ENCODE measurements at regions not wholly inside any gene's neighbourhood (a gene's known extent, or its start where the extent isn't known, plus 50 kb on each side); places are given as distances from the start of the nearest gene placed in this dataset.

GRCh38 chr13:79884890-79885289 is 403.9 kb downstream of the NDFIP2 start:
- no peak for DNase-seq
- no peaks in the 10 kb centered on the region for H3K36me3 ChIP-seq
- H3K4me1 ChIP-seq, result no peaks in the 10 kb centered on the region
- H3K9ac ChIP-seq (ENCODE audit: low read depth in 2 of 2, low read length in 2 of 2), result no peak overlapping the region
- H3K27ac ChIP-seq, result no peak overlapping the region
- H3K4me3 ChIP-seq, result no peak overlapping the region
- intact Hi-C loops (cut with DNase I), result no loop called here
- H3K27me3 ChIP-seq, result no peaks in the 10 kb centered on the region
- no peaks in the 10 kb centered on the region for H3K9me3 ChIP-seq
- TF ChIP-seq, protein P1, sequence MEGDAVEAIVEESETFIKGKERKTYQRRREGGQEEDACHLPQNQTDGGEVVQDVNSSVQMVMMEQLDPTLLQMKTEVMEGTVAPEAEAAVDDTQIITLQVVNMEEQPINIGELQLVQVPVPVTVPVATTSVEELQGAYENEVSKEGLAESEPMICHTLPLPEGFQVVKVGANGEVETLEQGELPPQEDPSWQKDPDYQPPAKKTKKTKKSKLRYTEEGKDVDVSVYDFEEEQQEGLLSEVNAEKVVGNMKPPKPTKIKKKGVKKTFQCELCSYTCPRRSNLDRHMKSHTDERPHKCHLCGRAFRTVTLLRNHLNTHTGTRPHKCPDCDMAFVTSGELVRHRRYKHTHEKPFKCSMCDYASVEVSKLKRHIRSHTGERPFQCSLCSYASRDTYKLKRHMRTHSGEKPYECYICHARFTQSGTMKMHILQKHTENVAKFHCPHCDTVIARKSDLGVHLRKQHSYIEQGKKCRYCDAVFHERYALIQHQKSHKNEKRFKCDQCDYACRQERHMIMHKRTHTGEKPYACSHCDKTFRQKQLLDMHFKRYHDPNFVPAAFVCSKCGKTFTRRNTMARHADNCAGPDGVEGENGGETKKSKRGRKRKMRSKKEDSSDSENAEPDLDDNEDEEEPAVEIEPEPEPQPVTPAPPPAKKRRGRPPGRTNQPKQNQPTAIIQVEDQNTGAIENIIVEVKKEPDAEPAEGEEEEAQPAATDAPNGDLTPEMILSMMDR (IDR thresholded peaks at IDR 0.05), result no peak

DNA sequence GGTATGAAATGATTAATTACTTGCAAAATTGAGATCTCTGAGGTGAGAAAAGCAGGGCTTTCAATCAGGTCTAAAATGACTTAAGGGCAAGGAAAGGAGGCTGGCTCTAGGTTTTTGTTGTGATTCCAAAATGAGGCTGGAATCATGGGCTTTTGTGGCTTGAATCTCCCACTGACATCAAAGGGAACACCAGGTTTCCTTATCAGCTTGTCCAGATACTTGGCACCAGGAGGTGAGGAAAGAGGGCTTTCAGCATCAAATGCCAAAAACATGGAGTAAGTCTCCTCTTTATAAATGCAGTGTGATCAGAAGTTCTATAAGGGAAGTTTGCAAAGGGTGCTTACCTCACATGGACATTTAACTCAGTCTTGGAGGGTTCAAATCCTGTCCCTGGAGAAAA is 402.3 kb downstream of the NDFIP2 start:
- Histone ChIP-seq H3K27me3 (no peaks in the 10 kb centered on the region), H3K9me3 (no peaks in the 10 kb centered on the region), H3K4me1 (no peaks in the 10 kb centered on the region), H3K36me3 (no peaks in the 10 kb centered on the region), H3K27ac (no peak overlapping the region), H3K9ac (ENCODE audit: low read depth in 2 of 2, low read length in 2 of 2) (no peak overlapping the region), H3K4me3 (no peak overlapping the region)
- DNase-seq, result no peak
- intact Hi-C loops (cut with DNase I), result no loop called here
- TF ChIP-seq, protein P1 (IDR thresholded peaks at IDR 0.05), result no peak

GRCh38 chr13:79880818-79881217 is 399.9 kb downstream of the NDFIP2 start:
- no peak for DNase-seq
- H3K4me1 ChIP-seq, result no peaks in the 10 kb centered on the region
- intact Hi-C loops (cut with DNase I), result no loop called here
- H3K36me3 ChIP-seq, result no peaks in the 10 kb centered on the region
- H3K9me3 ChIP-seq, result no peaks in the 10 kb centered on the region
- no peak overlapping the region for H3K9ac ChIP-seq (ENCODE audit: low read depth in 2 of 2, low read length in 2 of 2)
- H3K27me3 ChIP-seq, result no peaks in the 10 kb centered on the region
- TF ChIP-seq, protein P1 (IDR thresholded peaks at IDR 0.05), result no peak
- no peak overlapping the region for H3K27ac ChIP-seq
- no peak overlapping the region for H3K4me3 ChIP-seq

DNA sequence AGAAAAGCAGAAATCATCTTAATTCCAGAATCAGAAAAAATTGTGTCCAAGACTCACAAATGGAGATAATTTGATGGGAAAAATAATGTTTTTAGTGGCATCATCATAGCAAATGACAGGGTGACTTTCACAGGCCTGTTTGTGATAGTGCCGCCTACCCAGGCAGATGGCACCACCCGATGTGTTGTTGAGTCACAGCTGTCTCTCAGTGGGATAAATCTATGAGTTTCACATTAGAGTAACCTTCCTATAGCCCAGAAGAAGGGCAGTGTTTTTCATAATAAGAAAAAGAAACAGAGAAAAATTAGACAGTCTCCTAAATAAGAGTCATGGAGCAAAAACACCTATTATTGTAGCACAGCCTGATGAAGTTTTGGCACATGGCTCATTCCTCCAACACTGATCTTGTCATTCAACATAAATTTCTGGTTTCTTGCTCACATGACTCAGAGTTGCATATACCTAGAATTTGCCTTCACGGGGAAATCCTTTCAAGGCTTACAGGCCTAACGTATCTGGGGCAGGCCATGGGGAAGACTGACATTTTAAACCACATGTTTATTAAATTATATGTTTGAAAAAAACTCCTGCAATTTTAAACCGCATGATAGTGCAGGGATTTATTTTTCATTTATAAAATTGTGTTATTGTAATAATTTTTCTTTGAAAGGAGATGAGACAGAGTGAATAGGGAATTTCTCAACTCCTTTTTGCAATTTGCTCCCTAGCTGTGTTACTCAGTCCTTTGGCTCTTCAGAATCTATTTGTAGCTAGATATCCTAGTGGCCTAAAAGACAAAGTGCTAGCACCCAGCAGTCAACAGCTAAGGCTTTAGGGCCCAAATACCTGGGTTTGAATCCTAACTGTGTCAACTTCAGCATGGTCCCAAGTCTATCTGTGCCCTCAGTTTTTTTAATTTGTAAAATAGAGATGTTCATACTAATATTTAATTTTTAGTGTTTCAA is 393.7 kb downstream of the NDFIP2 start:
- no peak overlapping the region for H3K27ac ChIP-seq
- no peaks in the 10 kb centered on the region for H3K36me3 ChIP-seq
- H3K9ac ChIP-seq (ENCODE audit: low read depth in 2 of 2, low read length in 2 of 2), result no peak overlapping the region
- no peak overlapping the region for H3K4me3 ChIP-seq
- DNase-seq, result no peak
- no peaks in the 10 kb centered on the region for H3K27me3 ChIP-seq
- no peaks in the 10 kb centered on the region for H3K9me3 ChIP-seq
- no peaks in the 10 kb centered on the region for H3K4me1 ChIP-seq
- TF ChIP-seq, protein P1 (IDR thresholded peaks at IDR 0.05), result no peak
- intact Hi-C loops (cut with DNase I), result no loop called here

DNA sequence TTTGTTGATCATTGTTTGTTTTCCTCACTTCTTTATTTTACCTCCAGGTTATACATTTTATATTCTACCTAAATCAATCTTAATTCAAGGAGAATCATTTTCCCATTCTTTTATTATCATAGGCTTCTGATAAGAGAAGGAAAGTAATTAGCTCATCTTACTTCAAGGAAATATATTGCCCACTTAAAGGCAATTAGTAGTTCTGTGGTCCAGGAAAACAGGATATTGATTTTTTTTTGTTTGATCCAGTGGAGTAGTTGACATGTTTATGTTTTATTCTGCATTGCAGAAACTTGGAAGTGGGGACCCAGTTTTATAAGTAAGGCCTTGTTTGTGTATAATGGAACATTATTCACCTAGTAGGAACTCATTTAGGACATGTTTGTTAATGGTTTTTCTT is 390.6 kb downstream of the NDFIP2 start:
- Histone ChIP-seq H3K27ac (no peak overlapping the region), H3K27me3 (no peaks in the 10 kb centered on the region), H3K9me3 (no peaks in the 10 kb centered on the region), H3K36me3 (no peaks in the 10 kb centered on the region), H3K4me3 (no peak overlapping the region), H3K4me1 (no peaks in the 10 kb centered on the region), H3K9ac (ENCODE audit: low read depth in 2 of 2, low read length in 2 of 2) (no peak overlapping the region)
- intact Hi-C loops (cut with DNase I), result no loop called here
- no peak for DNase-seq
- TF ChIP-seq, protein P1 (IDR thresholded peaks at IDR 0.05), result no peak

Data from colonic mucosa (tissue), 4 donors.